ENCODE measurements at regions not wholly inside any gene's neighbourhood (a gene's known extent, or its start where the extent isn't known, plus 50 kb on each side); places are given as distances from the start of the nearest gene placed in this dataset.
A peak's percentile ranks its signal among the peaks of the same experiment; 100 is the strongest.

- POLR2A ChIA-PET, result interaction anchor here (0.6 to 0.9 kb wide), 4 partner anchors 13 to 617 kb away, joined by 3 to 4 read pairs (median 4); no protein-coding TSS in a partner anchor
- CTCF ChIA-PET (ENCODE audit: unreplicated experiment), result no interaction called here
- Histone ChIP-seq H3K79me2 (ENCODE audit: insufficient read depth, low read depth, low read length) (no peaks in the 10 kb centered on the region), H3K36me3 (ENCODE audit: insufficient read depth, low read length) (no peaks in the 10 kb centered on the region), H4K20me1 (ENCODE audit: insufficient read depth, low read length) (no peaks in the 10 kb centered on the region), H3K27ac (ENCODE audit: low read depth, low read length, poor library complexity, severe bottlenecking) (no peak overlapping the region), H2AFZ (ENCODE audit: low read length) (no peak overlapping the region), H3K4me2 (ENCODE audit: low read length) (no peak overlapping the region), H3K4me3 (ENCODE audit: low read depth, low read length, poor library complexity, severe bottlenecking) (no peak overlapping the region), H3K4me1 (ENCODE audit: insufficient read depth, low read length, poor library complexity, severe bottlenecking) (no peaks in the 10 kb centered on the region), H3K9me2 (ENCODE audit: insufficient read depth, low read length) (no peaks in the 10 kb centered on the region), H3K9me3 (ENCODE audit: low read length) (no peaks in the 10 kb centered on the region)
- BruUV-seq (replicated peaks), result no TSS peak
- TF ChIP-seq EZH2phosphoT487 (IDR thresholded peaks at IDR 0.05; ENCODE audit: borderline replicate concordance, low read depth, low read length), result no peak
- TF ChIP-seq, protein P1, sequence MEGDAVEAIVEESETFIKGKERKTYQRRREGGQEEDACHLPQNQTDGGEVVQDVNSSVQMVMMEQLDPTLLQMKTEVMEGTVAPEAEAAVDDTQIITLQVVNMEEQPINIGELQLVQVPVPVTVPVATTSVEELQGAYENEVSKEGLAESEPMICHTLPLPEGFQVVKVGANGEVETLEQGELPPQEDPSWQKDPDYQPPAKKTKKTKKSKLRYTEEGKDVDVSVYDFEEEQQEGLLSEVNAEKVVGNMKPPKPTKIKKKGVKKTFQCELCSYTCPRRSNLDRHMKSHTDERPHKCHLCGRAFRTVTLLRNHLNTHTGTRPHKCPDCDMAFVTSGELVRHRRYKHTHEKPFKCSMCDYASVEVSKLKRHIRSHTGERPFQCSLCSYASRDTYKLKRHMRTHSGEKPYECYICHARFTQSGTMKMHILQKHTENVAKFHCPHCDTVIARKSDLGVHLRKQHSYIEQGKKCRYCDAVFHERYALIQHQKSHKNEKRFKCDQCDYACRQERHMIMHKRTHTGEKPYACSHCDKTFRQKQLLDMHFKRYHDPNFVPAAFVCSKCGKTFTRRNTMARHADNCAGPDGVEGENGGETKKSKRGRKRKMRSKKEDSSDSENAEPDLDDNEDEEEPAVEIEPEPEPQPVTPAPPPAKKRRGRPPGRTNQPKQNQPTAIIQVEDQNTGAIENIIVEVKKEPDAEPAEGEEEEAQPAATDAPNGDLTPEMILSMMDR (conservative IDR thresholded peaks at IDR 0.05; ENCODE audit: low read length), result no peak
- intact Hi-C loops (cut with micrococcal nuclease; ENCODE audit: unreplicated experiment), result no loop called here
- DNase-seq (ENCODE audit: low spot score), result no peak
These were observed 953.2 kb downstream of the SLITRK6 start for GRCh38 chr13:84845907-84846619.

DNA sequence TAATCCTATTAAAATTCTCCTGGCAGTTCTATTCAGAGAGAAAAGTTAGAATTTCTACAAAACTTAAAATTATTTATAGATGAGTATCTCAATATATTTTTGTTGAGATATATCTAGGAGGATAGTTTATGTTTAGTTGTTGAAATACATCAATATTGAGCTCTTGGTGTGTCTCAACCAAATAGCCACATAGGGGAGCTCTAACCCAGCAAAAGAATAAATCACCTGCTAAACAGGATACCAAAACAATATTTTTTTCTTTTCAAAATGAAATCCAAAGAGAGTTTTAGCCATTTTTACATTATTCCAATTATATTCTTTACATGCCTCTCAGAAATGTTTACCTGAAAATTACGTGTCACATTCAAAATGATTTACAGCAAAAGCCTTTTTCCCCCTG lies 954.7 kb downstream of the SLITRK6 start:
- H3K9me2 ChIP-seq (ENCODE audit: insufficient read depth, low read length), result no peaks in the 10 kb centered on the region
- no TSS peak for BruUV-seq (replicated peaks)
- H3K79me2 ChIP-seq (ENCODE audit: insufficient read depth, low read depth, low read length), result no peaks in the 10 kb centered on the region
- no peaks in the 10 kb centered on the region for H3K9me3 ChIP-seq (ENCODE audit: low read length)
- no peak overlapping the region for H3K4me3 ChIP-seq (ENCODE audit: low read depth, low read length, poor library complexity, severe bottlenecking)
- ChIA-PET CTCF (ENCODE audit: unreplicated experiment) (no interaction called here), POLR2A (interaction anchor here (0.5 to 0.7 kb wide), 4 partner anchors 21 to 1592 kb away, joined by 3 to 4 read pairs (median 3); no protein-coding TSS in a partner anchor)
- H3K36me3 ChIP-seq (ENCODE audit: insufficient read depth, low read length), result no peaks in the 10 kb centered on the region
- H3K27ac ChIP-seq (ENCODE audit: low read depth, low read length, poor library complexity, severe bottlenecking), result no peak overlapping the region
- H2AFZ ChIP-seq (ENCODE audit: low read length), result no peak overlapping the region
- no peaks in the 10 kb centered on the region for H3K4me1 ChIP-seq (ENCODE audit: insufficient read depth, low read length, poor library complexity, severe bottlenecking)
- peak; percentile 17 for DNase-seq (ENCODE audit: low spot score)
- H4K20me1 ChIP-seq (ENCODE audit: insufficient read depth, low read length), result no peaks in the 10 kb centered on the region
- no peak for TF ChIP-seq EZH2phosphoT487 (IDR thresholded peaks at IDR 0.05; ENCODE audit: borderline replicate concordance, low read depth, low read length)
- TF ChIP-seq, protein P1 (conservative IDR thresholded peaks at IDR 0.05; ENCODE audit: low read length), result peak; percentile 84
- intact Hi-C loops (cut with micrococcal nuclease; ENCODE audit: unreplicated experiment), result no loop called here
- no peak overlapping the region for H3K4me2 ChIP-seq (ENCODE audit: low read length)

DNA sequence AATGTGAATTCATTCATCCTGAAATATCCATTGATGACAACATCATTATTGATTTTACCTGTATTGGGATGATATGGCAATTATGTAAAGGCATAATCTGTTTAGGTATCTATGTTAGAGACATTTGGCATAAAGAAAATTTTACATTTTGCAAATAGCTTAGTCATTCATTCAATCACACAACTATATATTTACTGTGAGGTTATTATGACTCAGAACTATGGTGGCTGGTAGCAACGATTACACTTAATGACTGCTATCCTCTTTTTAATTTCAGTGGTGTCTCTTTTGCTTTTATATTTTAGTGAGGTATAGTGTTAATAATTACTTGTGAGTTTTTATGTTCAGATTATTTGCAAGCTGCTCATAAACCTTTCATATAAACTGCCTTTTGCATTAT lies 955.9 kb downstream of the SLITRK6 start:
- Histone ChIP-seq H3K4me3 (ENCODE audit: low read depth, low read length, poor library complexity, severe bottlenecking) (no peak overlapping the region), H4K20me1 (ENCODE audit: insufficient read depth, low read length) (no peaks in the 10 kb centered on the region), H3K4me2 (ENCODE audit: low read length) (no peak overlapping the region), H3K4me1 (ENCODE audit: insufficient read depth, low read length, poor library complexity, severe bottlenecking) (no peaks in the 10 kb centered on the region), H2AFZ (ENCODE audit: low read length) (no peak overlapping the region), H3K9me2 (ENCODE audit: insufficient read depth, low read length) (no peaks in the 10 kb centered on the region), H3K79me2 (ENCODE audit: insufficient read depth, low read depth, low read length) (no peaks in the 10 kb centered on the region), H3K36me3 (ENCODE audit: insufficient read depth, low read length) (no peaks in the 10 kb centered on the region), H3K27ac (ENCODE audit: low read depth, low read length, poor library complexity, severe bottlenecking) (no peak overlapping the region), H3K9me3 (ENCODE audit: low read length) (no peaks in the 10 kb centered on the region)
- ChIA-PET CTCF (ENCODE audit: unreplicated experiment) (no interaction called here), POLR2A (interaction anchor here (0.9 kb wide), 1 partner anchor 9 kb away, joined by 5 read pairs; no protein-coding TSS in a partner anchor)
- no TSS peak for BruUV-seq (replicated peaks)
- TF ChIP-seq, protein P1 (conservative IDR thresholded peaks at IDR 0.05; ENCODE audit: low read length), result no peak
- no peak for TF ChIP-seq EZH2phosphoT487 (IDR thresholded peaks at IDR 0.05; ENCODE audit: borderline replicate concordance, low read depth, low read length)
- DNase-seq (ENCODE audit: low spot score), result no peak
- intact Hi-C loops (cut with micrococcal nuclease; ENCODE audit: unreplicated experiment), result no loop called here
